HEK293 (cell line): ENCODE measurements at regions not wholly inside any gene's neighbourhood (a gene's known extent, or its start where the extent isn't known, plus 50 kb on each side); places are given as distances from the start of the nearest gene placed in this dataset.

Experiments
- PATZ1 ChIP-seq: fragments of 450-650 bp; formaldehyde crosslinking; IDR thresholded peaks from 2 replicates; pipeline ENCODE4 v1.5.1; 2016; ENCODE audit warnings: missing biosample characterization, missing genetic modification characterization
- ZBTB21 ChIP-seq: fragments of 450-650 bp; formaldehyde crosslinking; IDR thresholded peaks from 2 replicates; pipeline ENCODE4 v1.5.1; 2017; ENCODE audit warnings: missing biosample characterization, missing genetic modification characterization
- ZBTB7A ChIP-seq: fragments of 450-650 bp; formaldehyde crosslinking; IDR thresholded peaks from 2 replicates; pipeline ENCODE4 v1.5.1; 2016; ENCODE audit warnings: low read depth, missing biosample characterization, missing genetic modification characterization
- ZFP69B ChIP-seq: fragments of 450-650 bp; formaldehyde crosslinking; IDR thresholded peaks from 2 replicates; pipeline ENCODE4 v1.5.1; 2016; ENCODE audit warnings: missing biosample characterization, missing genetic modification characterization
- ZNF10 ChIP-seq: fragments of 450-650 bp; formaldehyde crosslinking; IDR thresholded peaks from 2 replicates; pipeline ENCODE4 v1.5.1; 2017; ENCODE audit warnings: missing biosample characterization, missing genetic modification characterization
- ZNF121 ChIP-seq: fragments of 450-650 bp; formaldehyde crosslinking; IDR thresholded peaks from 2 replicates; pipeline ENCODE4 v1.5.1; 2016; ENCODE audit warnings: missing biosample characterization, missing genetic modification characterization
- ZNF274 ChIP-seq, 2 experiments: fragments of 200-500 bp in 1 of 2; fragments of 450-650 bp in 1 of 2; sonication (Bioruptor generic) in 1 of 2; formaldehyde crosslinking in 1 of 2; IDR thresholded peaks; 2 replicates each; pipeline versions ENCODE4 v1.5.1 to v1.6.1; 2014 to 2016; ENCODE audit warnings: borderline replicate concordance in 1 of 2, inconsistent platforms in 1 of 2, low read length in 1 of 2, missing biosample characterization in 1 of 2, missing genetic modification characterization in 1 of 2
- ZNF302 ChIP-seq: fragments of 450-650 bp; formaldehyde crosslinking; IDR thresholded peaks from 2 replicates; pipeline ENCODE4 v1.5.1; 2016; ENCODE audit warnings: missing biosample characterization, missing genetic modification characterization, low read depth
- ZNF768 ChIP-seq: fragments of 450-650 bp; formaldehyde crosslinking; IDR thresholded peaks from 2 replicates; pipeline ENCODE4 v1.5.1; 2018; ENCODE audit warnings: missing biosample characterization, mild to moderate bottlenecking, missing genetic modification characterization
- TF ChIP-seq, protein P1 (sequence below): fragments of 450-650 bp; formaldehyde crosslinking; IDR thresholded peaks from 2 replicates; pipeline ENCODE4 v1.5.1; 2016; ENCODE audit warnings: missing biosample characterization, missing genetic modification characterization

DNA sequence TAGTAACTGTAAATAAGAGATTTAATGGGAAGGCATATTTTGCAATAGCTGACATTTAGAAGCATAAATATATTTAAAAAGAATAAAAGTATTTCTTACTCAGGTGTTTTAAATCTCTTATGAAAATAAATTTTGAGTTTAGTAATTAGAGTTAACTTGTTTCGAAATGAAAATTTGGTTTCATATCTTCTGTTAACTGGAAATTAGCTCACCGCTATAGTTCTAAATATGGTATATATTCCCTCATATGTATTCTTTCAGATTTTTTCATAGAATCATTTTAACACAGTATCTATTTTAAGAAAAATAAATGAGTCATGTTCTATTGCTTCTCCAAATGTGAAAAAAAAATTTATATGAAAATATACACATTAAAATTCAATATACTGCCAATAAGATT, 434.1 kb downstream of the DTWD2 start:
- TF ChIP-seq ZBTB7A (tag by site-specific recombination) (no peak), ZBTB21 (tag by site-specific recombination) (no peak), ZNF121 (tag by site-specific recombination) (no peak), ZNF274 (IDR thresholded peaks at IDR 0.05; ENCODE audit: low read length) (no peak), ZNF274 (tag by site-specific recombination; IDR thresholded peaks at IDR 0.05; ENCODE audit: borderline replicate concordance) (no peak), ZFP69B (tag by site-specific recombination) (no peak), ZNF302 (tag by site-specific recombination) (no peak), ZNF10 (no peak), PATZ1 (tag by site-specific recombination) (no peak), ZNF768 (tag by site-specific recombination) (no peak)
- TF ChIP-seq, protein P1, sequence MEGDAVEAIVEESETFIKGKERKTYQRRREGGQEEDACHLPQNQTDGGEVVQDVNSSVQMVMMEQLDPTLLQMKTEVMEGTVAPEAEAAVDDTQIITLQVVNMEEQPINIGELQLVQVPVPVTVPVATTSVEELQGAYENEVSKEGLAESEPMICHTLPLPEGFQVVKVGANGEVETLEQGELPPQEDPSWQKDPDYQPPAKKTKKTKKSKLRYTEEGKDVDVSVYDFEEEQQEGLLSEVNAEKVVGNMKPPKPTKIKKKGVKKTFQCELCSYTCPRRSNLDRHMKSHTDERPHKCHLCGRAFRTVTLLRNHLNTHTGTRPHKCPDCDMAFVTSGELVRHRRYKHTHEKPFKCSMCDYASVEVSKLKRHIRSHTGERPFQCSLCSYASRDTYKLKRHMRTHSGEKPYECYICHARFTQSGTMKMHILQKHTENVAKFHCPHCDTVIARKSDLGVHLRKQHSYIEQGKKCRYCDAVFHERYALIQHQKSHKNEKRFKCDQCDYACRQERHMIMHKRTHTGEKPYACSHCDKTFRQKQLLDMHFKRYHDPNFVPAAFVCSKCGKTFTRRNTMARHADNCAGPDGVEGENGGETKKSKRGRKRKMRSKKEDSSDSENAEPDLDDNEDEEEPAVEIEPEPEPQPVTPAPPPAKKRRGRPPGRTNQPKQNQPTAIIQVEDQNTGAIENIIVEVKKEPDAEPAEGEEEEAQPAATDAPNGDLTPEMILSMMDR (tag by site-specific recombination): no peak
